HepG2 (cell line): ENCODE measurements at regions not wholly inside any gene's neighbourhood (a gene's known extent, or its start where the extent isn't known, plus 50 kb on each side); places are given as distances from the start of the nearest gene placed in this dataset.
A peak's percentile ranks its signal among the peaks of the same experiment; 100 is the strongest.

ENCODE experiments used
- ESRRA ChIP-seq: sonication (generic); formaldehyde crosslinking; IDR thresholded peaks from 2 replicates; pipeline ENCODE4 v1.5.1; 2020; ENCODE audit warnings: mild to moderate bottlenecking, low read depth, missing genetic modification reagents
- FOXA3 ChIP-seq: IDR thresholded peaks from 2 replicates; pipeline ENCODE4 v1.6.1; 2016; ENCODE audit warnings: missing genetic modification reagents, missing compliant biosample characterization
- HES4 ChIP-seq: sonication (generic); formaldehyde crosslinking; IDR thresholded peaks from 2 replicates; pipeline ENCODE4 v1.9.0; 2021; ENCODE audit warnings: mild to moderate bottlenecking, missing genetic modification reagents, borderline replicate concordance
- MAFG ChIP-seq: sonication (generic); formaldehyde crosslinking; IDR thresholded peaks from 2 replicates; pipeline ENCODE4 v1.5.1; 2020; ENCODE audit warnings: mild to moderate bottlenecking, missing genetic modification reagents
- MATR3 ChIP-seq: sonication (generic); formaldehyde crosslinking; IDR thresholded peaks from 2 replicates; pipeline ENCODE4 v1.4.0; 2020; ENCODE audit warnings: missing genetic modification reagents
- NFKBIZ ChIP-seq: IDR thresholded peaks from 2 replicates; pipeline ENCODE4 v1.6.1; 2018; ENCODE audit warnings: missing genetic modification reagents, missing compliant biosample characterization
- SETDB1 ChIP-seq: sonication (generic); formaldehyde crosslinking; IDR thresholded peaks from 2 replicates; pipeline ENCODE4 v1.5.1; 2020; ENCODE audit warnings: missing genetic modification reagents, mild to moderate bottlenecking, borderline replicate concordance
- SNAPC2 ChIP-seq: sonication (generic); formaldehyde crosslinking; IDR thresholded peaks from 2 replicates; pipeline ENCODE4 v1.8.1; 2022; ENCODE audit warnings: mild to moderate bottlenecking, missing genetic modification reagents
- SOX6 ChIP-seq, 2 experiments: fragments of 450-650 bp in 1 of 2; sonication (generic) in 1 of 2; formaldehyde crosslinking in 1 of 2; IDR thresholded peaks; 2 replicates each; pipeline versions ENCODE4 v1.4.0 to v1.6.1; 2017 to 2020; ENCODE audit warnings: antibody characterized with exemption in 1 of 2, mild to moderate bottlenecking in 1 of 2, missing genetic modification reagents in 1 of 2
- TBX2 ChIP-seq: sonication (generic); formaldehyde crosslinking; IDR thresholded peaks from 2 replicates; pipeline ENCODE4 v1.5.0; 2020; ENCODE audit warnings: missing genetic modification reagents, mild to moderate bottlenecking, borderline replicate concordance
- TEAD3 ChIP-seq: optimal IDR thresholded peaks from 2 replicates; pipeline ENCODE3; 2016; ENCODE audit warnings: borderline replicate concordance
- ZBTB20 ChIP-seq: sonication (generic); formaldehyde crosslinking; IDR thresholded peaks from 2 replicates; pipeline ENCODE4 v1.8.1; 2023; ENCODE audit warnings: missing genetic modification reagents, low read depth, mild to moderate bottlenecking, borderline replicate concordance
- ZBTB7A ChIP-seq: sonication (generic); formaldehyde crosslinking; IDR thresholded peaks from 2 replicates; pipeline ENCODE4 v1.8.0; 2022; ENCODE audit warnings: mild to moderate bottlenecking, missing genetic modification reagents
- ZNF205 ChIP-seq: IDR thresholded peaks from 2 replicates; pipeline ENCODE4 v1.6.1; 2018; ENCODE audit warnings: missing biosample characterization, missing genetic modification reagents
- ZNF34 ChIP-seq: sonication (generic); formaldehyde crosslinking; IDR thresholded peaks from 2 replicates; pipeline ENCODE4 v1.4.0; 2020; ENCODE audit warnings: mild to moderate bottlenecking, missing genetic modification reagents, borderline replicate concordance
- ZNF549 ChIP-seq: sonication (generic); formaldehyde crosslinking; IDR thresholded peaks from 2 replicates; pipeline ENCODE4 v1.5.0; 2020; ENCODE audit warnings: missing genetic modification reagents
- ZNF746 ChIP-seq: sonication (generic); formaldehyde crosslinking; IDR thresholded peaks from 2 replicates; pipeline ENCODE4 v1.8.0; 2022; ENCODE audit warnings: mild to moderate bottlenecking, missing genetic modification reagents
- TF ChIP-seq, protein P1 (sequence below): sonication (generic); formaldehyde crosslinking; IDR thresholded peaks from 2 replicates; pipeline ENCODE4 v1.5.0; 2020; ENCODE audit warnings: missing genetic modification reagents
- TF ChIP-seq, protein P2 (sequence below): sonication (generic); formaldehyde crosslinking; IDR thresholded peaks from 2 replicates; pipeline ENCODE4 v1.4.0; 2020; ENCODE audit warnings: missing genetic modification reagents, mild to moderate bottlenecking, borderline replicate concordance
- TF ChIP-seq, protein P3 (sequence below): IDR thresholded peaks from 2 replicates; pipeline ENCODE4 v1.6.1; 2016; ENCODE audit warnings: mild to moderate bottlenecking
- TF ChIP-seq, protein P4 (sequence below): sonication (generic); formaldehyde crosslinking; IDR thresholded peaks from 2 replicates; pipeline ENCODE4 v1.5.0; 2020; ENCODE audit warnings: missing genetic modification reagents
- TF ChIP-seq, protein P5 (sequence below), 2 experiments: fragments of 450-650 bp in 1 of 2; sonication (generic) in 1 of 2; formaldehyde crosslinking; IDR thresholded peaks; 2 replicates each; pipeline versions ENCODE4 v1.5.0 to v1.8.0; 2020 to 2022; ENCODE audit warnings: mild to moderate bottlenecking in 1 of 2, missing genetic modification reagents in 1 of 2

DNA sequence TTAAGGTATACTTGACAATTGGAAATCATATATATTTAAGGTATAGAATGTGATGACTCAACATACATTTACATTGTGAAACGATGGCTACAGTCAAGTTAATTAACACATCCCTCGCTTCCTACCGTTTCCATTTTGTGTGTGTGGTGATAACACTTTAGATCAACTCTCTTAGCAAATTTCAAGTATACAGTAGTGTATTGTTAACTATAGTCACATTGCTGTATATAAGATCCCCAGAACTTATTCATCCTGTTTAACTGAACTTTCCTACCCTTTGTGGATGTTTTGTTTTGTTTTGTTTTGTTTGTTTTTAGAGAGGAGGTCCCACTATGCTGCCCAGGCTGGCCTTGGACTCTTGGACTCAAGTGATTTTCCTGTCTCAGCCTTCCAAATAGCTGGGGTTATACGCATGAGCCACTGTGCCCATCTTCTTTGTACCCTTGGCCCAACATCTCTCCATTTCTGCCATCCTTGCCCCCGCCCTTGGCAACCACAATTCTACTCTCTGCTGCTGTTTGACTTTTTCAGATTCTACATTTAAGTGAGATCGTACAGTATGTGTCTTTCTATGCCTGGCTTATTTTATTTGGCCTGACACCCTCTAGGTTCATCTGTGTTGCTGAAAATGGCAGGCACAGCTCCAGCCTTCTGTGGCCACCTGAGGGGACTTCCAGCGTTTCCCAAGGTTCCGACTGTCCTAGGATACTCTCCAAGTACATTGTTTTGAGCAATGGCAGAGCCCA, 90.5 kb upstream of the SNX9 start (continued):
- no peak for TF ChIP-seq ZNF549 (CRISPR knock-in tag)
- TF ChIP-seq, protein P1, sequence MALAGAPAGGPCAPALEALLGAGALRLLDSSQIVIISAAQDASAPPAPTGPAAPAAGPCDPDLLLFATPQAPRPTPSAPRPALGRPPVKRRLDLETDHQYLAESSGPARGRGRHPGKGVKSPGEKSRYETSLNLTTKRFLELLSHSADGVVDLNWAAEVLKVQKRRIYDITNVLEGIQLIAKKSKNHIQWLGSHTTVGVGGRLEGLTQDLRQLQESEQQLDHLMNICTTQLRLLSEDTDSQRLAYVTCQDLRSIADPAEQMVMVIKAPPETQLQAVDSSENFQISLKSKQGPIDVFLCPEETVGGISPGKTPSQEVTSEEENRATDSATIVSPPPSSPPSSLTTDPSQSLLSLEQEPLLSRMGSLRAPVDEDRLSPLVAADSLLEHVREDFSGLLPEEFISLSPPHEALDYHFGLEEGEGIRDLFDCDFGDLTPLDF (CRISPR knock-in tag): no peak
- TF ChIP-seq NFKBIZ (CRISPR knock-in tag): no peak
- peak; percentile 43; the same call in 1 of the 2 replicates for TF ChIP-seq TBX2
- no peak for TF ChIP-seq ZNF34 (CRISPR knock-in tag)
- TF ChIP-seq, protein P2, sequence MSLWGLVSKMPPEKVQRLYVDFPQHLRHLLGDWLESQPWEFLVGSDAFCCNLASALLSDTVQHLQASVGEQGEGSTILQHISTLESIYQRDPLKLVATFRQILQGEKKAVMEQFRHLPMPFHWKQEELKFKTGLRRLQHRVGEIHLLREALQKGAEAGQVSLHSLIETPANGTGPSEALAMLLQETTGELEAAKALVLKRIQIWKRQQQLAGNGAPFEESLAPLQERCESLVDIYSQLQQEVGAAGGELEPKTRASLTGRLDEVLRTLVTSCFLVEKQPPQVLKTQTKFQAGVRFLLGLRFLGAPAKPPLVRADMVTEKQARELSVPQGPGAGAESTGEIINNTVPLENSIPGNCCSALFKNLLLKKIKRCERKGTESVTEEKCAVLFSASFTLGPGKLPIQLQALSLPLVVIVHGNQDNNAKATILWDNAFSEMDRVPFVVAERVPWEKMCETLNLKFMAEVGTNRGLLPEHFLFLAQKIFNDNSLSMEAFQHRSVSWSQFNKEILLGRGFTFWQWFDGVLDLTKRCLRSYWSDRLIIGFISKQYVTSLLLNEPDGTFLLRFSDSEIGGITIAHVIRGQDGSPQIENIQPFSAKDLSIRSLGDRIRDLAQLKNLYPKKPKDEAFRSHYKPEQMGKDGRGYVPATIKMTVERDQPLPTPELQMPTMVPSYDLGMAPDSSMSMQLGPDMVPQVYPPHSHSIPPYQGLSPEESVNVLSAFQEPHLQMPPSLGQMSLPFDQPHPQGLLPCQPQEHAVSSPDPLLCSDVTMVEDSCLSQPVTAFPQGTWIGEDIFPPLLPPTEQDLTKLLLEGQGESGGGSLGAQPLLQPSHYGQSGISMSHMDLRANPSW (CRISPR knock-in tag): 0 out of 2 replicates have a peak, but pooled peaks have one; percentile 30
- no peak for TF ChIP-seq HES4 (CRISPR knock-in tag)
- TF ChIP-seq SNAPC2 (CRISPR knock-in tag): 0 out of 2 replicates have a peak, but pooled peaks have one; percentile 58
- TF ChIP-seq FOXA3: peak; percentile 80
- TF ChIP-seq, protein P3, sequence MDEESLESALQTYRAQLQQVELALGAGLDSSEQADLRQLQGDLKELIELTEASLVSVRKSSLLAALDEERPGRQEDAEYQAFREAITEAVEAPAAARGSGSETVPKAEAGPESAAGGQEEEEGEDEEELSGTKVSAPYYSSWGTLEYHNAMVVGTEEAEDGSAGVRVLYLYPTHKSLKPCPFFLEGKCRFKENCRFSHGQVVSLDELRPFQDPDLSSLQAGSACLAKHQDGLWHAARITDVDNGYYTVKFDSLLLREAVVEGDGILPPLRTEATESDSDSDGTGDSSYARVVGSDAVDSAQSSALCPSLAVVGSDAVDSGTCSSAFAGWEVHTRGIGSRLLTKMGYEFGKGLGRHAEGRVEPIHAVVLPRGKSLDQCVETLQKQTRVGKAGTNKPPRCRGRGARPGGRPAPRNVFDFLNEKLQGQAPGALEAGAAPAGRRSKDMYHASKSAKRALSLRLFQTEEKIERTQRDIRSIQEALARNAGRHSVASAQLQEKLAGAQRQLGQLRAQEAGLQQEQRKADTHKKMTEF (CRISPR knock-in tag): peak; percentile 61
- TF ChIP-seq TEAD3 (CRISPR knock-in tag): peak; percentile 40
- TF ChIP-seq SETDB1 (CRISPR knock-in tag): peak; percentile 79; the same call in 1 of the 2 replicates
- TF ChIP-seq, protein P4, sequence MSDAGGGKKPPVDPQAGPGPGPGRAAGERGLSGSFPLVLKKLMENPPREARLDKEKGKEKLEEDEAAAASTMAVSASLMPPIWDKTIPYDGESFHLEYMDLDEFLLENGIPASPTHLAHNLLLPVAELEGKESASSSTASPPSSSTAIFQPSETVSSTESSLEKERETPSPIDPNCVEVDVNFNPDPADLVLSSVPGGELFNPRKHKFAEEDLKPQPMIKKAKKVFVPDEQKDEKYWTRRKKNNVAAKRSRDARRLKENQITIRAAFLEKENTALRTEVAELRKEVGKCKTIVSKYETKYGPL (CRISPR knock-in tag): no peak
- TF ChIP-seq ZBTB20: peak; percentile 64; the same call in 1 of the 2 replicates
- no peak for TF ChIP-seq MATR3 (CRISPR knock-in tag)
- TF ChIP-seq MAFG (CRISPR knock-in tag): no peak
- TF ChIP-seq ESRRA (CRISPR knock-in tag): peak; percentile 70
- no peak for TF ChIP-seq ZBTB7A (CRISPR knock-in tag)
- TF ChIP-seq ZNF205 (CRISPR knock-in tag): no peak
- no peak for TF ChIP-seq ZNF746 (CRISPR knock-in tag)
- TF ChIP-seq, protein P5, sequence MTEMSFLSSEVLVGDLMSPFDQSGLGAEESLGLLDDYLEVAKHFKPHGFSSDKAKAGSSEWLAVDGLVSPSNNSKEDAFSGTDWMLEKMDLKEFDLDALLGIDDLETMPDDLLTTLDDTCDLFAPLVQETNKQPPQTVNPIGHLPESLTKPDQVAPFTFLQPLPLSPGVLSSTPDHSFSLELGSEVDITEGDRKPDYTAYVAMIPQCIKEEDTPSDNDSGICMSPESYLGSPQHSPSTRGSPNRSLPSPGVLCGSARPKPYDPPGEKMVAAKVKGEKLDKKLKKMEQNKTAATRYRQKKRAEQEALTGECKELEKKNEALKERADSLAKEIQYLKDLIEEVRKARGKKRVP (CRISPR knock-in tag; IDR thresholded peaks at IDR 0.05): peak in 1 of 2 experiments; percentile 51; a peak in 1 of 4 replicates
- no peak for TF ChIP-seq SOX6 (IDR thresholded peaks at IDR 0.05)
- TF ChIP-seq SOX6 (CRISPR knock-in tag; IDR thresholded peaks at IDR 0.05): peak; percentile 95
